IPS DF 4.7 (cell line): ENCODE measurements at regions not wholly inside any gene's neighbourhood (a gene's known extent, or its start where the extent isn't known, plus 50 kb on each side); places are given as distances from the start of the nearest gene placed in this dataset.

ENCODE experiments used
- DNase-seq: peaks from one replicate; pipeline ENCODE4 v3.0.0-alpha.2; 2013; ENCODE audit warnings: low spot score; ENCODE audit errors: extremely low read depth

- DNase-seq: no peak
Measured at GRCh38 chr10:133035952-133036351, 51.8 kb upstream of the ADGRA1 start.

GRCh38 chr10:133034762-133035161 lies 53.0 kb upstream of the ADGRA1 start:
- no peak for DNase-seq

GRCh38 chr10:133034092-133034491 lies 53.6 kb upstream of the ADGRA1 start:
- no peak for DNase-seq

- DNase-seq: no peak
Measured at GRCh38 chr10:133033742-133034048, 54.0 kb upstream of the ADGRA1 start.

- no peak for DNase-seq
Measured at GRCh38 chr10:133032976-133033741, 54.6 kb upstream of the ADGRA1 start.

GRCh38 chr10:133032231-133032630 lies 55.5 kb upstream of the ADGRA1 start:
- DNase-seq: no peak

GRCh38 chr10:133031541-133032125 lies 56.1 kb upstream of the ADGRA1 start:
- DNase-seq: no peak

GRCh38 chr10:133030781-133031180 lies 56.9 kb upstream of the ADGRA1 start:
- peak; percentile 7 for DNase-seq

- no peak for DNase-seq
Measured at GRCh38 chr10:133030126-133030525, 57.6 kb upstream of the ADGRA1 start.

- no peak for DNase-seq
Measured at GRCh38 chr10:133028956-133029355, 58.8 kb upstream of the ADGRA1 start.

GRCh38 chr10:133028158-133028557 lies 59.6 kb upstream of the ADGRA1 start:
- DNase-seq: no peak

GRCh38 chr10:133027482-133027881 lies 60.2 kb upstream of the ADGRA1 start:
- DNase-seq: no peak

- no peak for DNase-seq
Measured at GRCh38 chr10:133026726-133027395, 60.9 kb upstream of the ADGRA1 start.

- no peak for DNase-seq
Measured at GRCh38 chr10:133026171-133026570, 61.6 kb upstream of the ADGRA1 start.

- DNase-seq: no peak
Measured at GRCh38 chr10:133025558-133026090, 62.1 kb upstream of the ADGRA1 start.

GRCh38 chr10:133024704-133025557 lies 62.8 kb upstream of the ADGRA1 start:
- peak; percentile 9 for DNase-seq

- no peak for DNase-seq
Measured at GRCh38 chr10:133023216-133023843, 64.4 kb upstream of the ADGRA1 start.

- DNase-seq: no peak
Measured at GRCh38 chr10:133022776-133023100, 65.0 kb upstream of the ADGRA1 start.

- no peak for DNase-seq
Measured at GRCh38 chr10:133021963-133022775, 65.6 kb upstream of the ADGRA1 start.
